HepG2 (cell line): ENCODE measurements at regions not wholly inside any gene's neighbourhood (a gene's known extent, or its start where the extent isn't known, plus 50 kb on each side); places are given as distances from the start of the nearest gene placed in this dataset.

ENCODE experiments used
- ATAC-seq: fragments of 200-7000 bp; cut with Tn5 transposase; 3 replicates; pipeline ENCODE4 v1.9.1; 2020; ENCODE audit warnings: mild to moderate bottlenecking, moderate library complexity
- BruUV-seq: library from RNA; stranded (reverse); fragments of 400-500 nt; replicated peaks from 2 replicates; lab custom pipeline; 2021; lab: Mats Ljungman, UMichigan
- CTCF ChIA-PET: fragments of 300-600 bp; formaldehyde crosslinking; extraction: SDS; loops from one replicate; lab custom pipeline; 2021; ENCODE audit warnings: low total read pairs, inconsistent platforms, low intra/inter-chr PET ratio; lab: Yijun Ruan, JAX
- POLR2A ChIA-PET: fragments of 350-600 bp; sonication (Branson Sonifier 250); formaldehyde crosslinking; loops from one replicate; lab custom pipeline; 2020; ENCODE audit warnings: antibody characterized with exemption, inconsistent platforms; lab: Yijun Ruan, JAX
- DNase-seq: peaks from one replicate; pipeline ENCODE4 v3.0.0-alpha.2; 2015; ENCODE audit warnings: low spot score
- FAIRE-seq: peaks from 3 replicates; lab custom pipeline; 2011; peaks lifted over from hg19 to GRCh38; lab: Jason Lieb, UNC
- H2AFZ ChIP-seq: one replicate; pipeline ENCODE4 v1.6.1; 2011; ENCODE audit warnings: low read length, inconsistent platforms
- H3K27ac ChIP-seq: fragments of 300-600 bp; 3 replicates; pipeline ENCODE4 v1.8.0; 2011; ENCODE audit warnings: mixed run types, mild to moderate bottlenecking, mixed read lengths, low read length, inconsistent platforms; ENCODE audit not compliant: insufficient read depth; ENCODE audit errors: extremely low read length
- H3K27me3 ChIP-seq, 2 experiments: fragments of 200-600 bp in 1 of 2; 2 replicates in 1 of 2; 3 replicates in 1 of 2; pipeline versions ENCODE4 v1.6.0 to v1.8.0; 2011; ENCODE audit warnings: low read length in 2 of 2, mild to moderate bottlenecking in 2 of 2, moderate library complexity in 2 of 2, inconsistent platforms in 1 of 2; ENCODE audit not compliant: insufficient read depth in 2 of 2, control insufficient read depth in 1 of 2
- H3K36me3 ChIP-seq, 2 experiments: fragments of 200-600 bp in 1 of 2; replicated peaks in 1 of 2; 2 replicates in 1 of 2; 3 replicates in 1 of 2; pipeline versions ENCODE4 v1.5.1 to v1.8.0; 2011; ENCODE audit warnings: low read length in 2 of 2, inconsistent platforms in 1 of 2; ENCODE audit not compliant: insufficient read depth in 2 of 2, control insufficient read depth in 1 of 2
- H3K4me1 ChIP-seq: 2 replicates; pipeline ENCODE4 v1.5.1; 2012; ENCODE audit warnings: low read length, inconsistent platforms; ENCODE audit not compliant: insufficient read depth
- H3K4me2 ChIP-seq: 2 replicates; pipeline ENCODE4 v1.6.0; 2011; ENCODE audit warnings: low read depth, low read length, inconsistent platforms
- H3K4me3 ChIP-seq, 3 experiments: fragments of 200-600 bp in 1 of 3; sonication (generic), shearing (Covaris generic) in 1 of 3; replicated peaks in 1 of 3; 2 replicates each; pipeline ENCODE4 v1.5.1; 2011 to 2016; ENCODE audit warnings: low read length in 3 of 3, inconsistent platforms in 2 of 3, low read depth in 2 of 3, mild to moderate bottlenecking in 2 of 3, control low read depth in 1 of 3, mixed read lengths in 1 of 3; ENCODE audit not compliant: insufficient read depth in 1 of 3
- H3K79me2 ChIP-seq: one replicate; pipeline ENCODE4 v1.6.1; 2011; ENCODE audit warnings: low read length, inconsistent platforms; ENCODE audit not compliant: insufficient read depth
- H3K9ac ChIP-seq: 2 replicates; pipeline ENCODE4 v1.6.0; 2011; ENCODE audit warnings: mild to moderate bottlenecking, low read depth, low read length, inconsistent platforms; ENCODE audit not compliant: insufficient read depth
- H3K9me3 ChIP-seq: 2 replicates; pipeline ENCODE4 v1.5.1; 2012; ENCODE audit warnings: mild to moderate bottlenecking, low read length
- H4K20me1 ChIP-seq: 2 replicates; pipeline ENCODE4 v1.6.0; 2011; ENCODE audit warnings: inconsistent platforms, mild to moderate bottlenecking, low read length, moderate library complexity; ENCODE audit not compliant: insufficient read depth
- HNF4G ChIP-seq, 2 experiments: sonication (generic) in 1 of 2; formaldehyde crosslinking in 1 of 2; IDR thresholded peaks; 2 replicates each; pipeline versions ENCODE4 v1.4.0 to v1.6.1; 2011 to 2020; ENCODE audit warnings: borderline replicate concordance in 2 of 2, low read depth in 2 of 2, mild to moderate bottlenecking in 2 of 2, low read length in 1 of 2, missing genetic modification reagents in 1 of 2, moderate library complexity in 1 of 2
- KMT2B ChIP-seq: IDR thresholded peaks from 2 replicates; pipeline ENCODE4 v1.6.1; 2016; ENCODE audit warnings: missing genetic modification reagents, missing compliant biosample characterization
- MEF2D ChIP-seq: sonication (generic); formaldehyde crosslinking; IDR thresholded peaks from 2 replicates; pipeline ENCODE4 v1.5.1; 2020; ENCODE audit warnings: mild to moderate bottlenecking, missing genetic modification reagents
- MTF1 ChIP-seq: sonication (generic); formaldehyde crosslinking; IDR thresholded peaks from 2 replicates; pipeline ENCODE4 v1.5.0; 2020; ENCODE audit warnings: missing genetic modification reagents
- NFAT5 ChIP-seq: sonication (generic); formaldehyde crosslinking; IDR thresholded peaks from 2 replicates; pipeline ENCODE4 v1.4.0; 2020; ENCODE audit warnings: missing genetic modification reagents
- PAX8 ChIP-seq: sonication (generic); formaldehyde crosslinking; IDR thresholded peaks from 2 replicates; pipeline ENCODE4 v1.8.0; 2022; ENCODE audit warnings: mild to moderate bottlenecking, missing genetic modification reagents, borderline replicate concordance
- POLR2G ChIP-seq: fragments of 200-400 bp; formaldehyde crosslinking; IDR thresholded peaks from 2 replicates; pipeline ENCODE4 v1.6.1; 2018; ENCODE audit warnings: mild to moderate bottlenecking, low read depth, low read length, moderate library complexity
- RORA ChIP-seq: sonication (generic); formaldehyde crosslinking; IDR thresholded peaks from 2 replicates; pipeline ENCODE4 v1.5.0; 2020; ENCODE audit warnings: mild to moderate bottlenecking, missing genetic modification reagents, moderate library complexity
- RXRA ChIP-seq: sonication (generic); formaldehyde crosslinking; IDR thresholded peaks from 2 replicates; pipeline ENCODE4 v1.5.1; 2020; ENCODE audit warnings: missing genetic modification reagents
- SNAI1 ChIP-seq: sonication (generic); formaldehyde crosslinking; IDR thresholded peaks from 2 replicates; pipeline ENCODE4 v1.5.0; 2020; ENCODE audit warnings: mild to moderate bottlenecking, missing genetic modification reagents, borderline replicate concordance
- TEAD2 ChIP-seq: sonication (generic); formaldehyde crosslinking; IDR thresholded peaks from 2 replicates; pipeline ENCODE4 v1.9.0; 2021; ENCODE audit warnings: missing genetic modification reagents
- ZNF30 ChIP-seq: sonication (generic); formaldehyde crosslinking; IDR thresholded peaks from 2 replicates; pipeline ENCODE4 v1.5.0; 2020; ENCODE audit warnings: mild to moderate bottlenecking, missing genetic modification reagents
- ZNF547 ChIP-seq: sonication (generic); formaldehyde crosslinking; IDR thresholded peaks from 2 replicates; pipeline ENCODE4 v1.5.1; 2020; ENCODE audit warnings: mild to moderate bottlenecking, missing genetic modification reagents
- ZNF598 ChIP-seq: sonication (generic); formaldehyde crosslinking; IDR thresholded peaks from 2 replicates; pipeline ENCODE4 v1.5.1; 2020; ENCODE audit warnings: mild to moderate bottlenecking, missing genetic modification reagents, borderline replicate concordance
- ZNF614 ChIP-seq: IDR thresholded peaks from 2 replicates; pipeline ENCODE4 v1.6.1; 2018; ENCODE audit warnings: missing biosample characterization, missing genetic modification reagents, inconsistent platforms, borderline replicate concordance
- ZNF629 ChIP-seq: sonication (generic); formaldehyde crosslinking; conservative IDR thresholded peaks from 2 replicates; pipeline ENCODE4 v1.5.0; 2020; ENCODE audit warnings: missing genetic modification reagents
- ZNF761 ChIP-seq: sonication (generic); formaldehyde crosslinking; conservative IDR thresholded peaks from 2 replicates; pipeline ENCODE4 v1.4.0; 2020; ENCODE audit warnings: mild to moderate bottlenecking, missing genetic modification reagents
- ZNF781 ChIP-seq: sonication (generic); formaldehyde crosslinking; IDR thresholded peaks from 2 replicates; pipeline ENCODE4 v1.5.1; 2020; ENCODE audit warnings: borderline replicate concordance, mild to moderate bottlenecking, missing genetic modification reagents; ENCODE audit errors: not compliant biosample characterization
- WGBS: methylation state at CpG from one replicate; pipeline ENCODE4 v1.1.6; 2017; ENCODE audit warnings: low lambda C conversion rate; 5-methylcytosine and 5-hydroxymethylcytosine counted together
- in situ Hi-C: cut with HindIII; loops from 2 replicates; pipeline ENCODE4 v1.10.0; 2017; ENCODE audit warnings: low pct_unique_long_range_greater_than_20kb; ENCODE audit not compliant: extremely low pct_ligation_motif_present
- intact Hi-C: fragments of 100-400 bp; cut with micrococcal nuclease; formaldehyde crosslinking; loops from one replicate; pipeline ENCODE4 v1.10.0; 2022; ENCODE audit not compliant: unreplicated experiment
- TF ChIP-seq, protein P1 (sequence below): IDR thresholded peaks from 2 replicates; pipeline ENCODE4 v1.6.1; 2016; ENCODE audit warnings: missing compliant biosample characterization, missing genetic modification reagents, borderline replicate concordance

GRCh38 chr17:77089124-77089490 lies 51.7 kb upstream of the SEC14L1 start:
- TSS peak; percentile 85 for BruUV-seq
- FAIRE-seq = no peak
- H3K36me3 ChIP-seq = peaks cover 10 to 33% of the 10 kb centered on the region in 2 experiments
- CTCF ChIA-PET = interaction anchor here (1.3 to 5.8 kb wide), 4 partner anchors 77 to 158 kb away, joined by 4 to 73 read pairs (median 11); no protein-coding TSS in a partner anchor
- peak overlapping the region; percentile 97 for H3K9ac ChIP-seq
- H3K4me2 ChIP-seq = peak overlapping the region; percentile 98
- peaks cover 56% of the 10 kb centered on the region for H3K4me1 ChIP-seq
- no peaks in the 10 kb centered on the region for H4K20me1 ChIP-seq
- intact Hi-C loops (no loop called here), in situ Hi-C loops (loop anchor here (5.0 kb wide), 1 partner anchor 158 kb away; no protein-coding TSS in a partner anchor)
- peak; percentile 49 for ATAC-seq
- no peaks in the 10 kb centered on the region for H3K9me3 ChIP-seq
- H3K27me3 ChIP-seq = no peaks in the 10 kb centered on the region; a peak in 1 of 5 replicates
- WGBS = 0% methylated on average over 6 of the region's 6 CpGs
- peak; percentile 29 for DNase-seq
- no peak overlapping the region for H2AFZ ChIP-seq
- H3K27ac ChIP-seq = peak overlapping the region; percentile 91
- POLR2A ChIA-PET = interaction anchor here (0.7 to 4.2 kb wide), 28 partner anchors 9 to 361 kb away, joined by 3 to 50 read pairs (median 5); partner anchors contain the start of genes MFSD11 and SEC14L1
- H3K79me2 ChIP-seq = peaks cover 20% of the 10 kb centered on the region
- peak overlapping the region; percentile 75 to 94 (median 86) for H3K4me3 ChIP-seq
- TF ChIP-seq TEAD2 (CRISPR knock-in tag) (no peak), PAX8 (CRISPR knock-in tag) (no peak), SNAI1 (CRISPR knock-in tag) (0 out of 2 replicates have a peak, but pooled peaks have one; percentile 1), KMT2B (CRISPR knock-in tag) (no peak), NFAT5 (CRISPR knock-in tag) (no peak), MEF2D (CRISPR knock-in tag) (no peak), RXRA (CRISPR knock-in tag) (no peak), ZNF547 (CRISPR knock-in tag) (0 out of 2 replicates have a peak, but pooled peaks have one; percentile 47), ZNF761 (peak; percentile 14; the same call in 1 of the 2 replicates), ZNF781 (CRISPR knock-in tag) (no peak), ZNF30 (CRISPR knock-in tag) (no peak), ZNF629 (CRISPR knock-in tag) (no peak), RORA (CRISPR knock-in tag) (0 out of 2 replicates have a peak, but pooled peaks have one; percentile 2), POLR2G (no peak), MTF1 (CRISPR knock-in tag) (no peak), ZNF614 (CRISPR knock-in tag) (no peak), HNF4G (IDR thresholded peaks at IDR 0.05; ENCODE audit: borderline replicate concordance, low read depth, low read length) (no peak), HNF4G (CRISPR knock-in tag; IDR thresholded peaks at IDR 0.05; ENCODE audit: borderline replicate concordance, low read depth) (0 out of 2 replicates have a peak, but pooled peaks have one; percentile 4), ZNF598 (CRISPR knock-in tag) (peak; percentile 18; the same call in 1 of the 2 replicates)
- TF ChIP-seq, protein P1, sequence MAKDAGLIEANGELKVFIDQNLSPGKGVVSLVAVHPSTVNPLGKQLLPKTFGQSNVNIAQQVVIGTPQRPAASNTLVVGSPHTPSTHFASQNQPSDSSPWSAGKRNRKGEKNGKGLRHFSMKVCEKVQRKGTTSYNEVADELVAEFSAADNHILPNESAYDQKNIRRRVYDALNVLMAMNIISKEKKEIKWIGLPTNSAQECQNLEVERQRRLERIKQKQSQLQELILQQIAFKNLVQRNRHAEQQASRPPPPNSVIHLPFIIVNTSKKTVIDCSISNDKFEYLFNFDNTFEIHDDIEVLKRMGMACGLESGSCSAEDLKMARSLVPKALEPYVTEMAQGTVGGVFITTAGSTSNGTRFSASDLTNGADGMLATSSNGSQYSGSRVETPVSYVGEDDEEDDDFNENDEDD (CRISPR knock-in tag) = peak; percentile 18; the same call in 1 of the 2 replicates
